Astrocyte (in vitro differentiated cells and primary cell): ENCODE measurements at regions not wholly inside any gene's neighbourhood (a gene's known extent, or its start where the extent isn't known, plus 50 kb on each side); places are given as distances from the start of the nearest gene placed in this dataset.

Experiments
- DNase-seq: peaks from one replicate; pipeline ENCODE4 v3.0.0-alpha.2; 2010; ENCODE audit warnings: low read depth
- FAIRE-seq: peaks from 2 replicates; lab custom pipeline; 2011; peaks lifted over from hg19 to GRCh38; lab: Jason Lieb, UNC
- H2AFZ ChIP-seq: 2 replicates; pipeline ENCODE4 v1.6.0; 2012; ENCODE audit warnings: low read depth, low read length, inconsistent platforms
- H3K27ac ChIP-seq: 2 replicates; pipeline ENCODE4 v1.5.1; 2011; ENCODE audit warnings: low read depth, low read length, inconsistent platforms
- H3K27me3 ChIP-seq: 2 replicates; pipeline ENCODE4 v1.6.0; 2011; ENCODE audit warnings: low read length, inconsistent platforms; ENCODE audit not compliant: insufficient read depth
- H3K36me3 ChIP-seq: 2 replicates; pipeline ENCODE4 v1.5.1; 2011; ENCODE audit warnings: low read length, inconsistent platforms; ENCODE audit not compliant: insufficient read depth
- H3K4me1 ChIP-seq: 2 replicates; pipeline ENCODE4 v1.5.1; 2011; ENCODE audit warnings: low read length, inconsistent platforms; ENCODE audit not compliant: insufficient read depth
- H3K4me2 ChIP-seq: 2 replicates; pipeline ENCODE4 v1.6.0; 2012; ENCODE audit warnings: low read length, inconsistent platforms
- H3K4me3 ChIP-seq: 2 replicates; pipeline ENCODE4 v1.5.1; 2011; ENCODE audit warnings: low read depth, mild to moderate bottlenecking, low read length, inconsistent platforms; ENCODE audit not compliant: insufficient read depth
- H3K79me2 ChIP-seq: 2 replicates; pipeline ENCODE4 v1.6.0; 2012; ENCODE audit warnings: mild to moderate bottlenecking, low read length, inconsistent platforms; ENCODE audit not compliant: insufficient read depth
- H3K9ac ChIP-seq: 2 replicates; pipeline ENCODE4 v1.6.0; 2012; ENCODE audit warnings: mild to moderate bottlenecking, low read length, inconsistent platforms
- H3K9me3 ChIP-seq: 2 replicates; pipeline ENCODE4 v1.5.1; 2012; ENCODE audit warnings: low read depth, mild to moderate bottlenecking, low read length, inconsistent platforms; ENCODE audit not compliant: insufficient read depth
- H4K20me1 ChIP-seq: 2 replicates; pipeline ENCODE4 v1.6.0; 2012; ENCODE audit warnings: low read length, inconsistent platforms; ENCODE audit not compliant: insufficient read depth
- H3K27ac Mint-ChIP-seq: one replicate; pipeline ENCODE4 v1.8.0; 2021; ENCODE audit warnings: mild to moderate bottlenecking, mixed read lengths; ENCODE audit not compliant: unreplicated experiment
- H3K27me3 Mint-ChIP-seq: one replicate; pipeline ENCODE4 v1.8.0; 2021; ENCODE audit warnings: low read depth, mixed read lengths; ENCODE audit not compliant: unreplicated experiment
- H3K36me3 Mint-ChIP-seq: one replicate; pipeline ENCODE4 v1.8.0; 2021; ENCODE audit warnings: low read depth, mixed read lengths; ENCODE audit not compliant: unreplicated experiment
- H3K4me1 Mint-ChIP-seq: one replicate; pipeline ENCODE4 v1.8.0; 2021; ENCODE audit warnings: low read depth, mixed read lengths; ENCODE audit not compliant: unreplicated experiment
- H3K4me3 Mint-ChIP-seq: one replicate; pipeline ENCODE4 v1.8.0; 2021; ENCODE audit warnings: mild to moderate bottlenecking, moderate library complexity, mixed read lengths; ENCODE audit not compliant: unreplicated experiment
- H3K9me3 Mint-ChIP-seq: one replicate; pipeline ENCODE4 v1.8.0; 2021; ENCODE audit warnings: mild to moderate bottlenecking, mixed read lengths; ENCODE audit not compliant: unreplicated experiment
- EZH2 ChIP-seq: IDR thresholded peaks from 2 replicates; pipeline ENCODE4 v1.6.1; 2012; ENCODE audit warnings: mild to moderate bottlenecking, low read length, inconsistent platforms; ENCODE audit not compliant: insufficient read depth
- TF ChIP-seq, protein P1 (sequence below): IDR thresholded peaks from 2 replicates; pipeline ENCODE4 v1.5.1; 2011; ENCODE audit warnings: low read depth, mild to moderate bottlenecking, inconsistent platforms, low read length, moderate library complexity; ENCODE audit not compliant: insufficient read depth

DNA sequence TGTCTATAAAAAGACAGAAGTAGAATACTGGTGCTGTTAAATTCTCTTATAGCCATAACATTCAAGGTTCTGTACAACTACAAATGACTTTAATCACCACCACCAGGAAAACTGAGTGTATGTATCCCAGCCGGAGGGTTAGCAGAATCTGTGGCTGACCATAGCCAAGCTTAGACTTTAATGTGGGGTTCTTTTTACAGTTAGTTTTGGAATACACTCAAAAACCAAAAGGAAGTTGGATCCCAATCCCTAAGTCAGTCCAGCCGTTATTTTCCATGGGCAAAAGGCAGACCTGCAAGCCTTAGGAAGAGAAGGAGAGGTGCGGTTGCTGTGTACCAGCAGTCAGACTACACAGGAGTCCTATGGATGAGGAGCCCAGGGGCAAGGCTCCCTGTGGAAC is 179.8 kb downstream of the ENC1 start:
- H3K9ac ChIP-seq: no peak overlapping the region
- H3K4me1 ChIP-seq: no peaks in the 10 kb centered on the region
- Mint-ChIP-seq H3K9me3 (peaks cover 2% of the 10 kb centered on the region), H3K36me3 (peaks cover 2% of the 10 kb centered on the region), H3K4me1 (no peaks in the 10 kb centered on the region), H3K27me3 (peaks cover 7% of the 10 kb centered on the region), H3K27ac (no peak overlapping the region), H3K4me3 (no peak overlapping the region)
- no peaks in the 10 kb centered on the region for H3K79me2 ChIP-seq
- FAIRE-seq: no peak
- DNase-seq: no peak
- H3K4me3 ChIP-seq: no peak overlapping the region
- no peaks in the 10 kb centered on the region for H3K27me3 ChIP-seq
- H3K9me3 ChIP-seq: no peaks in the 10 kb centered on the region
- TF ChIP-seq, protein P1, sequence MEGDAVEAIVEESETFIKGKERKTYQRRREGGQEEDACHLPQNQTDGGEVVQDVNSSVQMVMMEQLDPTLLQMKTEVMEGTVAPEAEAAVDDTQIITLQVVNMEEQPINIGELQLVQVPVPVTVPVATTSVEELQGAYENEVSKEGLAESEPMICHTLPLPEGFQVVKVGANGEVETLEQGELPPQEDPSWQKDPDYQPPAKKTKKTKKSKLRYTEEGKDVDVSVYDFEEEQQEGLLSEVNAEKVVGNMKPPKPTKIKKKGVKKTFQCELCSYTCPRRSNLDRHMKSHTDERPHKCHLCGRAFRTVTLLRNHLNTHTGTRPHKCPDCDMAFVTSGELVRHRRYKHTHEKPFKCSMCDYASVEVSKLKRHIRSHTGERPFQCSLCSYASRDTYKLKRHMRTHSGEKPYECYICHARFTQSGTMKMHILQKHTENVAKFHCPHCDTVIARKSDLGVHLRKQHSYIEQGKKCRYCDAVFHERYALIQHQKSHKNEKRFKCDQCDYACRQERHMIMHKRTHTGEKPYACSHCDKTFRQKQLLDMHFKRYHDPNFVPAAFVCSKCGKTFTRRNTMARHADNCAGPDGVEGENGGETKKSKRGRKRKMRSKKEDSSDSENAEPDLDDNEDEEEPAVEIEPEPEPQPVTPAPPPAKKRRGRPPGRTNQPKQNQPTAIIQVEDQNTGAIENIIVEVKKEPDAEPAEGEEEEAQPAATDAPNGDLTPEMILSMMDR: no peak
- no peak for TF ChIP-seq EZH2
- H3K4me2 ChIP-seq: no peak overlapping the region
- H2AFZ ChIP-seq: no peak overlapping the region
- no peaks in the 10 kb centered on the region for H3K36me3 ChIP-seq
- no peak overlapping the region for H3K27ac ChIP-seq
- H4K20me1 ChIP-seq: no peaks in the 10 kb centered on the region

DNA sequence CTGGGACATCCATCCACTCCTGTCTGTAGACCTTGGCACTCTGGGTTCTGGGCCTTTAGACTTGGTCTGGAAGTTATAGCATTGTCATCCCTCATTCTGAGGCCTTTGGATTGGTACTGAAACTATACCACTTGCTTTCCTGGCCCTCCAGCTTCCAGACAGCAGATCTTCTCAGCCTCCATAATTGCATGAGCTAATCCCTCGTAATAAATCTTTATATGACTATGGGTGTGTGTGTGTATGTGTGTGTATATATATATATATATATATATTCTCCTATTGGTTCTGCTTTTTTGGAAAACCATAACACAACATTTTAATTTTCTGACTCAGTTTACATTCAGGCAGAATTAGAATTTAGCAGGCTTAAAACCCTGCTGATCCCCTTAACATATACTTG is 180.5 kb downstream of the ENC1 start:
- peaks cover 2% of the 10 kb centered on the region for H3K9me3 Mint-ChIP-seq
- Histone ChIP-seq H3K9ac (no peak overlapping the region), H3K36me3 (no peaks in the 10 kb centered on the region), H3K4me1 (no peaks in the 10 kb centered on the region), H3K4me2 (no peak overlapping the region), H3K27me3 (no peaks in the 10 kb centered on the region), H4K20me1 (no peaks in the 10 kb centered on the region), H3K4me3 (no peak overlapping the region), H2AFZ (no peak overlapping the region), H3K27ac (no peak overlapping the region), H3K9me3 (no peaks in the 10 kb centered on the region), H3K79me2 (no peaks in the 10 kb centered on the region)
- FAIRE-seq (no peak), DNase-seq (no peak)
- H3K36me3 Mint-ChIP-seq: peaks cover 2% of the 10 kb centered on the region
- no peaks in the 10 kb centered on the region for H3K4me1 Mint-ChIP-seq
- peaks cover 7% of the 10 kb centered on the region for H3K27me3 Mint-ChIP-seq
- no peak overlapping the region for H3K27ac Mint-ChIP-seq
- no peak overlapping the region for H3K4me3 Mint-ChIP-seq
- TF ChIP-seq EZH2: no peak
- TF ChIP-seq, protein P1: no peak

DNA sequence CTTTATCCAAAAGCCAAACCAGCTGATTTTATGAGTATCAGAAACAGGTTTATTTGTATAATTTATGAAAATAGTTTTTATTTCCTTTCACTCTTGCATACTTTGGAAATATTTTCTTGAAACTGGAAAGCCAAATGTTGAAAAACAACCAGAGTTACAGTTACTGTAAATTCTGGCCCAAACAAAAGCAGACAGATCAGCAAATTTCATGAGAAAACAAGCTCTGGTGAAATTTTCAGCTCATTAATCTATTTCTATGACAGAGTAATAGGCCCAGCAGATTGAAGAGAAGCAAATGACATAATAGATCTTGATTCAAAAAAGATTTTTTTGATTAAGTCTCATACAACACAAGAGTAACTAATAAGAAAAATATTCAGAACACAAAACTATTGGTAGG is 182.7 kb downstream of the ENC1 start:
- H3K36me3 ChIP-seq: no peaks in the 10 kb centered on the region
- no peak overlapping the region for H3K4me2 ChIP-seq
- no peaks in the 10 kb centered on the region for H3K9me3 ChIP-seq
- no peak overlapping the region for H3K27ac Mint-ChIP-seq
- no peaks in the 10 kb centered on the region for H4K20me1 ChIP-seq
- peaks cover 2% of the 10 kb centered on the region for H3K9me3 Mint-ChIP-seq
- H3K27ac ChIP-seq: no peak overlapping the region
- H3K27me3 Mint-ChIP-seq: peaks cover 7% of the 10 kb centered on the region
- H3K9ac ChIP-seq: no peak overlapping the region
- no peaks in the 10 kb centered on the region for H3K4me1 Mint-ChIP-seq
- no peak overlapping the region for H3K4me3 ChIP-seq
- H2AFZ ChIP-seq: no peak overlapping the region
- DNase-seq (no peak), FAIRE-seq (no peak)
- H3K27me3 ChIP-seq: no peaks in the 10 kb centered on the region
- H3K4me1 ChIP-seq: no peaks in the 10 kb centered on the region
- TF ChIP-seq, protein P1: no peak
- no peak for TF ChIP-seq EZH2
- peaks cover 2% of the 10 kb centered on the region for H3K36me3 Mint-ChIP-seq
- H3K4me3 Mint-ChIP-seq: no peak overlapping the region
- no peaks in the 10 kb centered on the region for H3K79me2 ChIP-seq
